NCI-H1105 treated with DMSO at 0.1 percent for 48 hours (cell line): ENCODE measurements at regions not wholly inside any gene's neighbourhood (a gene's known extent, or its start where the extent isn't known, plus 50 kb on each side); places are given as distances from the start of the nearest gene placed in this dataset.

Experiments
- DNase-seq: peaks from one replicate; lab custom pipeline; 2025; lab: John Stamatoyannopoulos, UW

- DNase-seq: no peak
Observed at GRCh38 chr1:194333240-194333639, 1146.8 kb upstream of the B3GALT2 start.

DNA sequence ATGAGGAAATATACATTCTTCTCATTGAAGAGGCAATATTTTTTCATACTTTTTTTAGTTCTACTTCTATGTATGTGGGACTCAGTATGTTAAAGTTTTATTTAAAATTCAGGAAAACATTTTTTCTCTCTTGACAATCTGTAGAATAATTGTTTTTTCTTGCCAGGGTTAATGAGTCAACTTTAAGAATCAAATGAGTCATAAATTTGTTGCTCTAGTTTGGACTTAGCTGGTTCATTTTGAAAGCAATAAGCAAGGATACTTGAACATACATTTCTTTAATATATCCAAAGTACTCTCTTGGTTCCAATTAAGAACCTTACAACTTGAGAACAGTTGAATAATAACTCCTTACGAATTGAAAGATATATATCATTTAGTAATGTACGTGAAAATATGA lies 1145.3 kb upstream of the B3GALT2 start:
- no peak for DNase-seq

DNA sequence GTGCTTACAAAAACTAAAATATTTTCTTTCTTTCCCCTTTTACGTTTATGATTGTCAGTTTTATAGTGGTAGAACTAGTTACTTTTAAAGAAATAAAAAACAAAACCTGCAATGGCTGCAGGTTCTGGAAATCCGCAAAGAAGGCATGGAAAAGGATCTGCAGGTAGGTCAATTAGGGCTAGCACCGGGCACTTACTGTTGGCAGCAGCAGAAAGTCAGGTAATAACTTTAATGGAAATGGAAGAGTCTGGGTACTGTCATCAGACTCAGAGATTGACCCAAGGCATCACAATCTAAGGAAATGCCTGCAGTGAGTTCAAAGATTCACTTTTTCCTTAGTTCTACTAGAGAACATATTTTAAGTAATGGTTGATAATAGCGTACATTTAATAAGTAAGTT lies 1136.3 kb upstream of the B3GALT2 start:
- DNase-seq: no peak

DNA sequence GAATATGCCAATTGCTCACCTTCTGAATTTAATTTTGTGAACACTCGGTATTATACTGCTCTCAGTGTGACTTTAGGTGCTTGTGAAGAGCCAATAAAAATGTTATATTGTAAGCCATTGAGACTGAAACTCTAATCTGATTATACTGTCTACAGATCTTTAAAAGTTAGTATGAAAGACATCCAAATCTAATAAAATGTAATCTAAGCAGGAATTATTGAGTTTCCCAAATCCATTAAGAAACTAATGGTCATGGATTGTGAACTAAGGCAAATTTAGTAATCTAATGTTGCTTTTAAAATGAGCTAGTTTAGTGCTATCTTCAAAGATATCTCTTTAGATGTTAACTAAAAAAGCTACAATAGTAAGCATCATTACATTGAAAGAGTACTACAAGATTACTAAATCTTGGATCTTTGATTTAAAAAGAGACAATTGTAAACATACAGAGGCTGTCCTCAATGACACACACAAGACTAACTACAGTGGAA lies 1132.4 kb upstream of the B3GALT2 start:
- DNase-seq: no peak

DNA sequence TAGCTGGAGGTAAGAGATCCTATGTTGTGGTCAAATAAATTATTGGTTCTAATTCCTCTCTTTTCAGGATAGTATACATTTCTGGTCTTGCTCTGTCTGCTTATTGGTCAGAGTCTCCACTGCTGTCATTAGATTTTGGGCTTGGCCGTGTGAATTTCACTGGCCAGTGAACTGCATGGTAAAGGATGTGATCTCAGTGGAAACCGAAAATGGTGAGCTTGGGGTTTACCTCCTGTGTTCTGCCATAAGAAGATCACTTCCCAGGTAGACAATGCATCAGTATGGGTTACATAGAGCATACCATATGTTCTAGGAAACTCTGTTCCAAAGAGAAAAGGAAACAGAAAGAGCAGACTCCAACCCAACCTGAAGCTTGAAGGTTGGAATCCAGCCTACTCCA lies 1123.3 kb upstream of the B3GALT2 start:
- no peak for DNase-seq

DNA sequence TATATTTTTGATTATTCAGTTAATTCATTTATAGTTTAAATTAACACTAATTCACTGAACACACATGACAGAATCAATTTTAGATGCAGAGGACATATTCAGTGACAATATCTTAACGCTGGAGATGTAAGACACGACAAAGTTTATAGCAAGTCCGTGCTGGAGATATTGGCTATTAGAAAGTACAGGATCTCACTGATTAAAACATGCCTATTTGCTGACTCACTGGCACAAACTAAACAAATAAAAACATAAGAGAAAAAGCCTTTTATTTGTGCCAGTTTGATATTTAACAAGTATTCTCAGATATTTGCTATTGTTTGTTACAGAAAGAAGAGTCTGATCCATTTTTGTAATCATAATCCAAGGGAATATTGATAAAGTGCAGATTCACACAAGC lies 1122.9 kb upstream of the B3GALT2 start:
- no peak for DNase-seq

GRCh38 chr1:194300776-194301175 lies 1114.4 kb upstream of the B3GALT2 start:
- DNase-seq: no peak

DNA sequence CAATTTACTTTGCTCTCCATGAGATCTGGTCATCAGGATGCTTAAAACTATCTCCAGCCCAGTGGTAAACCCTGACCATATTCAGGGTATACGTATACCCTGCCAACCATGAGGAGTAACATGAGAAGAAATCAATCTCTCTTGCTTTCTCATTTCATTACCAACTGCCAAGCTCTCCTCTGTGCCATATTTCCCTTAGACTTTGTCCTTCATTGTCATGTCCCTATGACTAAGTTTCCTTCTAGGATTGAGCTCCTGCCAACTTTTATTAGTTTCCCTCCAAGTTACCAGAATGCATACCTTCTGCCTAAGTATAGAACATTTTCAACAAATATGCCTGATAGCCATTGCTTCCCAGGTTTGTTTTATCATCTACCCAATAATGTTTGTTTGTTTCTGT lies 1113.9 kb upstream of the B3GALT2 start:
- no peak for DNase-seq

GRCh38 chr1:194298007-194298598 lies 1111.7 kb upstream of the B3GALT2 start:
- no peak for DNase-seq

- DNase-seq: no peak
Observed at GRCh38 chr1:194297094-194297493, 1110.7 kb upstream of the B3GALT2 start.

DNA sequence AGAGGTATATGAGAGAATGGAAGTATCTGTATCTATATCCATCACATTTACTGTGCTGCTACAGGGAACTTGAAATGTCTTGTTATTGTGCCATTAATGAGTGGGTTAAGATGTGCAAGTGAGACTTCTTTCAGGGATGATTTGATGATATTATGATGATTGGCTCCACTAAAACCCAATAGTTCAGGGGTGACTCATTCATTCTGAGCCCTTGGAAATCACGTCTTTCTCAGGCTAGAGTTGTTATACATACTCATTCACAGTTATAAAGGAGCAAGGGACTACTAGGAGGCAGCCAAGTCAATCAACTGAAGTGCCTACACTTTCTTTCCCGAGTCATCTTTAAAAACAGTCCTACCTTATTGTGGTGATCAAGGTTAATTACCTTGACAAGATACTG lies 1109.8 kb upstream of the B3GALT2 start:
- no peak for DNase-seq

GRCh38 chr1:194295685-194296084 lies 1109.3 kb upstream of the B3GALT2 start:
- peak; percentile 6 for DNase-seq

GRCh38 chr1:194293851-194294405 lies 1107.5 kb upstream of the B3GALT2 start:
- DNase-seq: no peak

- DNase-seq: no peak
Observed at GRCh38 chr1:194292966-194293365, 1106.6 kb upstream of the B3GALT2 start.

GRCh38 chr1:194289569-194290266 lies 1103.3 kb upstream of the B3GALT2 start:
- no peak for DNase-seq

DNA sequence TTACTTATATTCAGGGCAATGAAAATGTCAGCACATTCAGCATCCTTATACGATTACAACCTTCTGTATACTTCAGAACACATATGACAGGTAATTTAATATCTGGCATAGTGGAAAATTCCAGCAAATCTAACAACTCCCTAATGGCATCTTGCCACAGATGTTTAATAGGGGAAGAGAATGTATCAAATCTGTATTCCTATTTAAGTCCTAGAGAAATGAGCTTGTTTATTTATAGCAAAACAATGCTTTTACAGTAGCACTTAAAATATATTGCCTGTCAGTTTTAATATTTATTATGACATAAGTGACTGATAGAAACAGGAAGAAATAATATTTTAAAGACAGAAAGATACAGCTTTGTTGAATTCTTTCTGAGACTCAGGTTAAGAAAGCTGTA lies 1101.8 kb upstream of the B3GALT2 start:
- DNase-seq: no peak

DNA sequence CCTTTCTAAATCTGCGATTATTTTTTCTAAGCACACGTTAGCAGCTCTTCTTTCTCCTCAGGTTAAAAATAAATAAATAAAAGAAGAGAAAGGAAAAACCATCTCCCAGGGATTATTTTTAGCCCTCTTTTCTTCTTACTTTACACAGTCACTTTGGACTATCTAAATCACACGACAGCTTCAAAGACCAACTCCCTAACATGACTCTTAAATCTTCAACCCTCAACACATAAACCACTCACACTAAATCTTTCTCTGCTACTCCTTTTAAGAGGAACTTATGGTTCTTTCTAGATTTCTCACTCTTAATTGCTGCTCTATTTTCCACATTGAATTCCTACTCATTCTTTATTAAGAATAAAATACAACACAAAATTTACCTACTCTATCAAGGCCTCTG lies 1095.0 kb upstream of the B3GALT2 start:
- no peak for DNase-seq

GRCh38 chr1:194280463-194280862 lies 1094.0 kb upstream of the B3GALT2 start:
- DNase-seq: no peak

DNA sequence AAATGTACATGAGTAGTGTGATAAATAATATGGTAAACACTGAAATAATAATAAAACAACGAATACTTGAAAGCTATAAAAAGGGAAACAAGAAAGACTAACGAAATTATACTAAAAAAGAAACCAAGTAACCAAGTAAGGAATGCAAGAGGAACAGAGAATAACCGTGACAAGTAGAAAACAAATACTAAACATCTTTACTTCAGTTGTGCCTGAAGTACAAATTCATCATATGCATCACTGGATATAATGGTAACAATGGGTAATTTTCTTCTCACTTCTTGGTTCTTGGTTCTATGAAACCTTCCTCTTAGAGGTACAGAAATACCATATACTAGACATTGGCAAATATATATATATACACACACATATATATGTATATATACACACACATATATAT lies 1093.6 kb upstream of the B3GALT2 start:
- DNase-seq: no peak

- no peak for DNase-seq
Observed at GRCh38 chr1:194277927-194278326, 1091.5 kb upstream of the B3GALT2 start.

DNA sequence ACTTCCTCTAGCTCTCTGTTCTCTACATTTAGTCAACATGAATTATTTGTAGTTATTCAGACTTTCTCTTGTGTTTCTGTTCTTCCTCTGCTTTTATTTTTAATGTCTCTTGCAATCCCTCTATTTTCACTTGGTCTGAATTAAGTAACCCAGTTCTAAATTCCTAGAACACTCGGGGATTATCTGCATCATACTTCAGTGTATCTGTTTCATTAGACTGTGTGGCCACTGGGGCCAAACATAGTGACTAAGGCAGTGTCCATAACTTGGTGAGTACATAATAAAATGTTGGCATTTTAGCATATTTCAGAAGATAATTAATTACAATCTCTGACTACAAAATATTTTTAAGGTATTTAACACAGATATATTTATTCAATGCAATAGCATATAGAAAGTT lies 1087.2 kb upstream of the B3GALT2 start:
- DNase-seq: no peak

DNA sequence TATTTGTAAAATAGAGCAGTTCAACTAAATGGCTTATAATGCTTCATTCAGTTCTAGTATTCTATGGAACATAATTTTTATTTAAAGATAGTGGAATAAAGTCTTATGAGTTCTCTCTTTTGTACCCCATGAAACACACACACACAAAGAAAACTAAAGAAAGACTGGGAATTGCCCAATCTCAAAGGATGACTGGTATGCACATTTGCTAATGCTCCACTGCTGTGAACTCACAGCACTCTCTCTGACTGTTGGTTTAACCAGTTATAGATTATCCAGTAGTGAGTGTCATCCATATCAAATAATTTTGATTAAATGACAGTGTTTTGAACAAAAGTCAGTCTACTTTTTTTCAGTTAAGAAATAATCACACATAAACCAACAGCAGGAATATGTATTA lies 1082.4 kb upstream of the B3GALT2 start:
- no peak for DNase-seq

GRCh38 chr1:194267021-194267420 lies 1080.6 kb upstream of the B3GALT2 start:
- DNase-seq: no peak

DNA sequence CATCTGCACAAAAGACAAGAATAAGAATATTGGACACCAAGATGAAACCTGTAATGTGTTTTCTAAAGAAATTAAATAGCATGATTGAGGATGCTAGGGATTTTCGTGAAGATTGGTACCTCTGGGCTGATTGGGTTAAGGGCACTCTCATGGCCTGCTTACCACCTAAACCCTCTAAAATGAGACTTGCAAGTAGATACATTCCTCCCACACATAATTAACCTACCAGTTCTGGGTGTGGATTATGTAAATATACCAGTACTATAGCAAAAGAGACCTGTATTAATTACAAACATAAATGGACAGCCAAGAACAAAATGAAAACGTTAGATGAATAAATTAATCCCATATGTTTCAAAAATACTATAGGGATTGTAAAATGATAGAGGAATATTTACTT lies 1069.6 kb upstream of the B3GALT2 start:
- no peak for DNase-seq
